ENCODE measurements at regions not wholly inside any gene's neighbourhood (a gene's known extent, or its start where the extent isn't known, plus 50 kb on each side); places are given as distances from the start of the nearest gene placed in this dataset.

DNA sequence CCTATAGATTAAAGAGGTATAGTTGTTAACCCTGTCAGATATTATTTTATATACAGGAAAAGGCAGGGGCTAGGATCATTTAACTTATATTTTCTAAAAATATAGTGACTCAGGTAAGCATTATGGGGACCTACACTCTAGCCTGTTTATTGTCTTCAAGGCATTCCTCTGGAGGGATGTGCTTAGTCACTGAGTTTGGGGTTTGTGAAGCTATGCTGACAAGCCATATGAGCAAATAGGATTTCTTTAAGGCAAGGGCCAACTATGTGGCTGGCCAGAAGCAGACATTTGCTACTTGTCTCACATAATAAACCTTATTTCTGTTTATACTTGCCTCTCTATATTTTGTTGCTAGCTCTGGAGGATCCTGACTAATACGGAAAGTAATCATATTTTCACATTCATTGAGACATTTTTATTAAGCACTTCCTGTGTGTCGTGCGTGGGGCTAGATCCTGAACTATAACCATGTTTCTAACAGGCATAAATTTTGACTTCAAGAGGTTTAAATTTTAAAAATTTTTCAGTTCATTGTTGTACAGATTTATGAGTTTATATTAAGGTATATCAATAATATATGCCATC, 153.4 kb downstream of the OTOL1 start:
- ChIA-PET CTCF (no interaction called here), RAD21 (ENCODE audit: unreplicated experiment) (no interaction called here), SMC1A (ENCODE audit: uncharacterized antibody, unreplicated experiment) (interaction anchor here (1.1 to 1.4 kb wide), 2 partner anchors 14 to 38 kb away, joined by 3 read pairs; no protein-coding TSS in a partner anchor), POLR2A (no interaction called here)
- Histone ChIP-seq H3K9me3 (replicated peaks; ENCODE audit: control insufficient read depth, insufficient read depth, low read length) (no peaks in the 10 kb centered on the region), H3K79me2 (ENCODE audit: control insufficient read depth, insufficient read depth, low read length) (no peaks in the 10 kb centered on the region), H3K27ac (ENCODE audit: control insufficient read depth, insufficient read depth) (no peak overlapping the region), H3K4me3 (no peak overlapping the region), H3K4me2 (ENCODE audit: control insufficient read depth, insufficient read depth) (no peak overlapping the region), H2AFZ (ENCODE audit: control insufficient read depth, low read depth, low read length) (no peak overlapping the region), H3K9ac (ENCODE audit: control insufficient read depth, insufficient read depth, low read length) (no peak overlapping the region), H3K27me3 (replicated peaks in 1 of 2; ENCODE audit: control insufficient read depth in 2 of 2, insufficient read depth in 2 of 2, low read length in 1 of 2) (no peaks in the 10 kb centered on the region), H3K4me1 (ENCODE audit: control insufficient read depth, insufficient read depth, low read length) (no peaks in the 10 kb centered on the region), H3K36me3 (ENCODE audit: control insufficient read depth in 2 of 2, insufficient read depth in 2 of 2, low read length in 1 of 2) (no peaks in the 10 kb centered on the region), H4K20me1 (ENCODE audit: control insufficient read depth, insufficient read depth) (no peaks in the 10 kb centered on the region)
- DNase-seq (ENCODE audit: low read depth, low spot score) (no peak), FAIRE-seq (no peak), ATAC-seq (peak; percentile 80)
- intact Hi-C loops (cut with micrococcal nuclease; ENCODE audit: unreplicated experiment), result no loop called here
- 14% methylated on average over 3 of the region's 3 CpGs for WGBS (ENCODE audit: insufficient coverage, insufficient replicate concordance, low lambda C conversion rate, missing lambda C conversion rate)
- BruUV-seq (replicated peaks), result no TSS peak
- in situ Hi-C loops (cut with MboI), result no loop called here
- no peak for TF ChIP-seq CHD4 (IDR thresholded peaks at IDR 0.05)
- TF ChIP-seq, protein P1, sequence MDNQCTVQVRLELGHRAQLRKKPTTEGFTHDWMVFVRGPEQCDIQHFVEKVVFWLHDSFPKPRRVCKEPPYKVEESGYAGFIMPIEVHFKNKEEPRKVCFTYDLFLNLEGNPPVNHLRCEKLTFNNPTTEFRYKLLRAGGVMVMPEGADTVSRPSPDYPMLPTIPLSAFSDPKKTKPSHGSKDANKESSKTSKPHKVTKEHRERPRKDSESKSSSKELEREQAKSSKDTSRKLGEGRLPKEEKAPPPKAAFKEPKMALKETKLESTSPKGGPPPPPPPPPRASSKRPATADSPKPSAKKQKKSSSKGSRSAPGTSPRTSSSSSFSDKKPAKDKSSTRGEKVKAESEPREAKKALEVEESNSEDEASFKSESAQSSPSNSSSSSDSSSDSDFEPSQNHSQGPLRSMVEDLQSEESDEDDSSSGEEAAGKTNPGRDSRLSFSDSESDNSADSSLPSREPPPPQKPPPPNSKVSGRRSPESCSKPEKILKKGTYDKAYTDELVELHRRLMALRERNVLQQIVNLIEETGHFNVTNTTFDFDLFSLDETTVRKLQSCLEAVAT (IDR thresholded peaks at IDR 0.05), result no peak
- no peak for TF ChIP-seq MYB (IDR thresholded peaks at IDR 0.05; ENCODE audit: borderline replicate concordance, low read depth, low read length)
- no peak for TF ChIP-seq CREB1 (IDR thresholded peaks at IDR 0.05; ENCODE audit: low read depth)
- no peak for TF ChIP-seq ZNF24 (IDR thresholded peaks at IDR 0.05)
- TF ChIP-seq BCL11A (IDR thresholded peaks at IDR 0.05; ENCODE audit: low read depth, low read length), result no peak
- TF ChIP-seq ESRRA (IDR thresholded peaks at IDR 0.05; ENCODE audit: low read length), result no peak
- TF ChIP-seq, protein P2, sequence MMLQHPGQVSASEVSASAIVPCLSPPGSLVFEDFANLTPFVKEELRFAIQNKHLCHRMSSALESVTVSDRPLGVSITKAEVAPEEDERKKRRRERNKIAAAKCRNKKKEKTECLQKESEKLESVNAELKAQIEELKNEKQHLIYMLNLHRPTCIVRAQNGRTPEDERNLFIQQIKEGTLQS (IDR thresholded peaks at IDR 0.05; ENCODE audit: borderline replicate concordance, extremely low read depth, low read depth, low read length), result no peak
- TF ChIP-seq, protein P3, sequence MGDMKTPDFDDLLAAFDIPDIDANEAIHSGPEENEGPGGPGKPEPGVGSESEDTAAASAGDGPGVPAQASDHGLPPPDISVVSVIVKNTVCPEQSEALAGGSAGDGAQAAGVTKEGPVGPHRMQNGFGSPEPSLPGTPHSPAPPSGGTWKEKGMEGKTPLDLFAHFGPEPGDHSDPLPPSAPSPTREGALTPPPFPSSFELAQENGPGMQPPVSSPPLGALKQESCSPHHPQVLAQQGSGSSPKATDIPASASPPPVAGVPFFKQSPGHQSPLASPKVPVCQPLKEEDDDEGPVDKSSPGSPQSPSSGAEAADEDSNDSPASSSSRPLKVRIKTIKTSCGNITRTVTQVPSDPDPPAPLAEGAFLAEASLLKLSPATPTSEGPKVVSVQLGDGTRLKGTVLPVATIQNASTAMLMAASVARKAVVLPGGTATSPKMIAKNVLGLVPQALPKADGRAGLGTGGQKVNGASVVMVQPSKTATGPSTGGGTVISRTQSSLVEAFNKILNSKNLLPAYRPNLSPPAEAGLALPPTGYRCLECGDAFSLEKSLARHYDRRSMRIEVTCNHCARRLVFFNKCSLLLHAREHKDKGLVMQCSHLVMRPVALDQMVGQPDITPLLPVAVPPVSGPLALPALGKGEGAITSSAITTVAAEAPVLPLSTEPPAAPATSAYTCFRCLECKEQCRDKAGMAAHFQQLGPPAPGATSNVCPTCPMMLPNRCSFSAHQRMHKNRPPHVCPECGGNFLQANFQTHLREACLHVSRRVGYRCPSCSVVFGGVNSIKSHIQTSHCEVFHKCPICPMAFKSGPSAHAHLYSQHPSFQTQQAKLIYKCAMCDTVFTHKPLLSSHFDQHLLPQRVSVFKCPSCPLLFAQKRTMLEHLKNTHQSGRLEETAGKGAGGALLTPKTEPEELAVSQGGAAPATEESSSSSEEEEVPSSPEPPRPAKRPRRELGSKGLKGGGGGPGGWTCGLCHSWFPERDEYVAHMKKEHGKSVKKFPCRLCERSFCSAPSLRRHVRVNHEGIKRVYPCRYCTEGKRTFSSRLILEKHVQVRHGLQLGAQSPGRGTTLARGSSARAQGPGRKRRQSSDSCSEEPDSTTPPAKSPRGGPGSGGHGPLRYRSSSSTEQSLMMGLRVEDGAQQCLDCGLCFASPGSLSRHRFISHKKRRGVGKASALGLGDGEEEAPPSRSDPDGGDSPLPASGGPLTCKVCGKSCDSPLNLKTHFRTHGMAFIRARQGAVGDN (IDR thresholded peaks at IDR 0.05), result no peak
- TF ChIP-seq HDGF (IDR thresholded peaks at IDR 0.05), result no peak
- TF ChIP-seq GABPA (IDR thresholded peaks at IDR 0.05; ENCODE audit: low read depth), result no peak
- TF ChIP-seq, protein P4, sequence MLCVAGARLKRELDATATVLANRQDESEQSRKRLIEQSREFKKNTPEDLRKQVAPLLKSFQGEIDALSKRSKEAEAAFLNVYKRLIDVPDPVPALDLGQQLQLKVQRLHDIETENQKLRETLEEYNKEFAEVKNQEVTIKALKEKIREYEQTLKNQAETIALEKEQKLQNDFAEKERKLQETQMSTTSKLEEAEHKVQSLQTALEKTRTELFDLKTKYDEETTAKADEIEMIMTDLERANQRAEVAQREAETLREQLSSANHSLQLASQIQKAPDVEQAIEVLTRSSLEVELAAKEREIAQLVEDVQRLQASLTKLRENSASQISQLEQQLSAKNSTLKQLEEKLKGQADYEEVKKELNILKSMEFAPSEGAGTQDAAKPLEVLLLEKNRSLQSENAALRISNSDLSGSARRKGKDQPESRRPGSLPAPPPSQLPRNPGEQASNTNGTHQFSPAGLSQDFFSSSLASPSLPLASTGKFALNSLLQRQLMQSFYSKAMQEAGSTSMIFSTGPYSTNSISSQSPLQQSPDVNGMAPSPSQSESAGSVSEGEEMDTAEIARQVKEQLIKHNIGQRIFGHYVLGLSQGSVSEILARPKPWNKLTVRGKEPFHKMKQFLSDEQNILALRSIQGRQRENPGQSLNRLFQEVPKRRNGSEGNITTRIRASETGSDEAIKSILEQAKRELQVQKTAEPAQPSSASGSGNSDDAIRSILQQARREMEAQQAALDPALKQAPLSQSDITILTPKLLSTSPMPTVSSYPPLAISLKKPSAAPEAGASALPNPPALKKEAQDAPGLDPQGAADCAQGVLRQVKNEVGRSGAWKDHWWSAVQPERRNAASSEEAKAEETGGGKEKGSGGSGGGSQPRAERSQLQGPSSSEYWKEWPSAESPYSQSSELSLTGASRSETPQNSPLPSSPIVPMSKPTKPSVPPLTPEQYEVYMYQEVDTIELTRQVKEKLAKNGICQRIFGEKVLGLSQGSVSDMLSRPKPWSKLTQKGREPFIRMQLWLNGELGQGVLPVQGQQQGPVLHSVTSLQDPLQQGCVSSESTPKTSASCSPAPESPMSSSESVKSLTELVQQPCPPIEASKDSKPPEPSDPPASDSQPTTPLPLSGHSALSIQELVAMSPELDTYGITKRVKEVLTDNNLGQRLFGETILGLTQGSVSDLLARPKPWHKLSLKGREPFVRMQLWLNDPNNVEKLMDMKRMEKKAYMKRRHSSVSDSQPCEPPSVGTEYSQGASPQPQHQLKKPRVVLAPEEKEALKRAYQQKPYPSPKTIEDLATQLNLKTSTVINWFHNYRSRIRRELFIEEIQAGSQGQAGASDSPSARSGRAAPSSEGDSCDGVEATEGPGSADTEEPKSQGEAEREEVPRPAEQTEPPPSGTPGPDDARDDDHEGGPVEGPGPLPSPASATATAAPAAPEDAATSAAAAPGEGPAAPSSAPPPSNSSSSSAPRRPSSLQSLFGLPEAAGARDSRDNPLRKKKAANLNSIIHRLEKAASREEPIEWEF (IDR thresholded peaks at IDR 0.05; ENCODE audit: insufficient replicate concordance, low read depth, low read length), result no peak
- no peak for TF ChIP-seq EP300 (IDR thresholded peaks at IDR 0.05; ENCODE audit: borderline replicate concordance in 1 of 2, control insufficient read depth in 1 of 2, low read depth in 2 of 2, low read length in 2 of 2)
